ENCODE measurements at regions not wholly inside any gene's neighbourhood (a gene's known extent, or its start where the extent isn't known, plus 50 kb on each side); places are given as distances from the start of the nearest gene placed in this dataset.

DNA sequence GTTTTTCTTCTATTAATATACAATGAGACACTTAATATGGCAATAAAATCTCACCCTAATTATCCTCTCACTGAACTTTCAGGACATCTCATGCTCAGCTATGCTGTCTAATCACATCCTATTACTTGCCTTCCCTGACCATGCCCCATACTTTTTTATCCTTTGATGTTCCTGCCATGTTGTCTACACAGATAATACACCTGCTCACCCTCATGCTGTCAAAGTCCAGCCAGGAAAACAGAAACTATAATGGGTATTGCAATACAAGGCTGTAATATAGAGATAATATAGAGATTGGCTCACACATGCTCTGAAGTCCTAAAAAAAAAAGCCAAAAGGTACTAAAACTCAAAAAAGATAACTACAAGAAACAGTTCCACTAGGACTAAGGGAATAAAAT is 305.4 kb downstream of the PRDM5 start:
- TF ChIP-seq POLR2A (IDR thresholded peaks at IDR 0.05), result no peak
- TF ChIP-seq, protein P1, sequence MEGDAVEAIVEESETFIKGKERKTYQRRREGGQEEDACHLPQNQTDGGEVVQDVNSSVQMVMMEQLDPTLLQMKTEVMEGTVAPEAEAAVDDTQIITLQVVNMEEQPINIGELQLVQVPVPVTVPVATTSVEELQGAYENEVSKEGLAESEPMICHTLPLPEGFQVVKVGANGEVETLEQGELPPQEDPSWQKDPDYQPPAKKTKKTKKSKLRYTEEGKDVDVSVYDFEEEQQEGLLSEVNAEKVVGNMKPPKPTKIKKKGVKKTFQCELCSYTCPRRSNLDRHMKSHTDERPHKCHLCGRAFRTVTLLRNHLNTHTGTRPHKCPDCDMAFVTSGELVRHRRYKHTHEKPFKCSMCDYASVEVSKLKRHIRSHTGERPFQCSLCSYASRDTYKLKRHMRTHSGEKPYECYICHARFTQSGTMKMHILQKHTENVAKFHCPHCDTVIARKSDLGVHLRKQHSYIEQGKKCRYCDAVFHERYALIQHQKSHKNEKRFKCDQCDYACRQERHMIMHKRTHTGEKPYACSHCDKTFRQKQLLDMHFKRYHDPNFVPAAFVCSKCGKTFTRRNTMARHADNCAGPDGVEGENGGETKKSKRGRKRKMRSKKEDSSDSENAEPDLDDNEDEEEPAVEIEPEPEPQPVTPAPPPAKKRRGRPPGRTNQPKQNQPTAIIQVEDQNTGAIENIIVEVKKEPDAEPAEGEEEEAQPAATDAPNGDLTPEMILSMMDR (IDR thresholded peaks at IDR 0.05), result no peak
